HEK293 (cell line): ENCODE measurements at regions not wholly inside any gene's neighbourhood (a gene's known extent, or its start where the extent isn't known, plus 50 kb on each side); places are given as distances from the start of the nearest gene placed in this dataset.

Experiments used
- CTCF ChIA-PET: fragments of 350-600 bp; formaldehyde crosslinking; extraction: SDS; loops from one replicate; lab custom pipeline; 2021; ENCODE audit warnings: antibody characterized with exemption; lab: Yijun Ruan, JAX
- POLR2A ChIA-PET: fragments of 300-600 bp; formaldehyde crosslinking; extraction: SDS; loops from one replicate; lab custom pipeline; 2020; ENCODE audit warnings: antibody characterized with exemption, inconsistent platforms; lab: Yijun Ruan, JAX
- H3K27ac ChIP-seq: fragments of 200-500 bp; sonication (Bioruptor generic); 2 replicates; pipeline ENCODE4 v1.5.1; 2014; ENCODE audit warnings: low read depth, low read length, control low read depth, inconsistent platforms; ENCODE audit errors: extremely low read depth
- H3K36me3 ChIP-seq, 2 experiments: fragments of 200-500 bp in 1 of 2; sonication (Bioruptor generic) in 1 of 2; 1 replicate in 1 of 2; 2 replicates in 1 of 2; pipeline ENCODE4 v1.5.1; 2014 to 2017; ENCODE audit warnings: inconsistent platforms in 2 of 2, low read length in 2 of 2; ENCODE audit not compliant: control insufficient read depth in 2 of 2, insufficient read depth in 1 of 2
- H3K4me1 ChIP-seq: fragments of 200-500 bp; sonication (Bioruptor generic); 2 replicates; pipeline ENCODE4 v1.5.1; 2014; ENCODE audit warnings: mild to moderate bottlenecking, low read length, inconsistent platforms; ENCODE audit not compliant: control insufficient read depth, insufficient read depth
- H3K4me3 ChIP-seq: 2 replicates; pipeline ENCODE4 v1.5.1; 2011; ENCODE audit warnings: low read depth, mild to moderate bottlenecking, control low read depth, low read length, moderate library complexity
- H3K9me3 ChIP-seq: fragments of 200-500 bp; sonication (Bioruptor generic); 2 replicates; pipeline ENCODE4 v1.5.1; 2014; ENCODE audit warnings: low read depth, low read length, inconsistent platforms; ENCODE audit not compliant: control insufficient read depth, insufficient read depth
- GLIS2 ChIP-seq: fragments of 450-650 bp; formaldehyde crosslinking; IDR thresholded peaks from 2 replicates; pipeline ENCODE4 v1.5.1; 2016; ENCODE audit warnings: missing biosample characterization, missing genetic modification characterization
- KLF1 ChIP-seq: fragments of 450-650 bp; formaldehyde crosslinking; IDR thresholded peaks from 2 replicates; pipeline ENCODE4 v1.5.1; 2016; ENCODE audit warnings: missing biosample characterization, missing genetic modification characterization
- SALL2 ChIP-seq: fragments of 450-650 bp; formaldehyde crosslinking; IDR thresholded peaks from 2 replicates; pipeline ENCODE4 v1.5.0; 2017; ENCODE audit warnings: missing biosample characterization, mild to moderate bottlenecking, missing genetic modification characterization, borderline replicate concordance
- SCRT2 ChIP-seq: fragments of 450-650 bp; formaldehyde crosslinking; IDR thresholded peaks from 2 replicates; pipeline ENCODE4 v1.5.1; 2016; ENCODE audit warnings: missing biosample characterization, missing genetic modification characterization
- TRIM28 ChIP-seq: IDR thresholded peaks from 2 replicates; pipeline ENCODE4 v1.6.1; 2011; ENCODE audit warnings: low read length, control low read depth, borderline replicate concordance
- ZNF211 ChIP-seq: fragments of 450-650 bp; formaldehyde crosslinking; IDR thresholded peaks from 2 replicates; pipeline ENCODE4 v1.5.1; 2016; ENCODE audit warnings: low read depth, missing biosample characterization, missing genetic modification characterization
- ZNF223 ChIP-seq: fragments of 450-650 bp; formaldehyde crosslinking; IDR thresholded peaks from 2 replicates; pipeline ENCODE4 v1.5.1; 2016; ENCODE audit warnings: missing biosample characterization, missing genetic modification characterization
- ZNF274 ChIP-seq, 2 experiments: fragments of 200-500 bp in 1 of 2; fragments of 450-650 bp in 1 of 2; sonication (Bioruptor generic) in 1 of 2; formaldehyde crosslinking in 1 of 2; IDR thresholded peaks; 2 replicates each; pipeline versions ENCODE4 v1.5.1 to v1.6.1; 2014 to 2016; ENCODE audit warnings: borderline replicate concordance in 1 of 2, inconsistent platforms in 1 of 2, low read length in 1 of 2, missing biosample characterization in 1 of 2, missing genetic modification characterization in 1 of 2
- ZNF391 ChIP-seq: fragments of 450-650 bp; formaldehyde crosslinking; IDR thresholded peaks from 2 replicates; pipeline ENCODE4 v1.5.1; 2016; ENCODE audit warnings: low read depth, missing biosample characterization, missing genetic modification characterization, borderline replicate concordance
- ZNF433 ChIP-seq: fragments of 450-650 bp; formaldehyde crosslinking; IDR thresholded peaks from 2 replicates; pipeline ENCODE4 v1.5.1; 2016; ENCODE audit warnings: missing biosample characterization, missing genetic modification characterization, low read depth
- ZNF610 ChIP-seq: fragments of 450-650 bp; formaldehyde crosslinking; IDR thresholded peaks from 2 replicates; pipeline ENCODE4 v1.5.1; 2016; ENCODE audit warnings: missing biosample characterization, missing genetic modification characterization, borderline replicate concordance
- ZNF664 ChIP-seq: fragments of 450-650 bp; formaldehyde crosslinking; IDR thresholded peaks from 2 replicates; pipeline ENCODE4 v1.5.1; 2016; ENCODE audit warnings: missing biosample characterization, missing genetic modification characterization
- ZNF701 ChIP-seq: fragments of 450-650 bp; formaldehyde crosslinking; IDR thresholded peaks from 2 replicates; pipeline ENCODE4 v1.5.1; 2016; ENCODE audit warnings: missing biosample characterization, missing genetic modification characterization
- TF ChIP-seq, protein P1 (sequence below): fragments of 450-650 bp; formaldehyde crosslinking; IDR thresholded peaks from 2 replicates; pipeline ENCODE4 v1.5.1; 2016; ENCODE audit warnings: missing biosample characterization, missing genetic modification characterization
- TF ChIP-seq, protein P2 (sequence below): fragments of 450-650 bp; formaldehyde crosslinking; IDR thresholded peaks from 2 replicates; pipeline ENCODE4 v1.5.1; 2017; ENCODE audit warnings: missing biosample characterization, missing genetic modification characterization
- TF ChIP-seq, protein P3 (sequence below): fragments of 450-650 bp; IDR thresholded peaks from 2 replicates; pipeline ENCODE4 v1.5.1; 2018; ENCODE audit warnings: missing biosample characterization, mild to moderate bottlenecking, missing genetic modification characterization
- TF ChIP-seq, protein P4 (sequence below): fragments of 450-650 bp; formaldehyde crosslinking; IDR thresholded peaks from 2 replicates; pipeline ENCODE4 v1.5.1; 2016; ENCODE audit warnings: missing biosample characterization, missing genetic modification characterization
- TF ChIP-seq, protein P5 (sequence below): fragments of 450-650 bp; formaldehyde crosslinking; IDR thresholded peaks from 2 replicates; pipeline ENCODE4 v1.5.1; 2016; ENCODE audit warnings: missing biosample characterization, missing genetic modification characterization, low read depth
- TF ChIP-seq, protein P6 (sequence below): fragments of 450-650 bp; IDR thresholded peaks from 2 replicates; pipeline ENCODE4 v1.5.1; 2018; ENCODE audit warnings: missing biosample characterization, missing genetic modification characterization
- TF ChIP-seq, protein P7 (sequence below): IDR thresholded peaks from 2 replicates; pipeline ENCODE4 v1.6.1; 2011; ENCODE audit warnings: mild to moderate bottlenecking, low read depth, low read length, borderline replicate concordance
- TF ChIP-seq, protein P8 (sequence below): fragments of 450-650 bp; formaldehyde crosslinking; IDR thresholded peaks from 2 replicates; pipeline ENCODE4 v1.5.1; 2016; ENCODE audit warnings: missing biosample characterization, missing genetic modification characterization

DNA sequence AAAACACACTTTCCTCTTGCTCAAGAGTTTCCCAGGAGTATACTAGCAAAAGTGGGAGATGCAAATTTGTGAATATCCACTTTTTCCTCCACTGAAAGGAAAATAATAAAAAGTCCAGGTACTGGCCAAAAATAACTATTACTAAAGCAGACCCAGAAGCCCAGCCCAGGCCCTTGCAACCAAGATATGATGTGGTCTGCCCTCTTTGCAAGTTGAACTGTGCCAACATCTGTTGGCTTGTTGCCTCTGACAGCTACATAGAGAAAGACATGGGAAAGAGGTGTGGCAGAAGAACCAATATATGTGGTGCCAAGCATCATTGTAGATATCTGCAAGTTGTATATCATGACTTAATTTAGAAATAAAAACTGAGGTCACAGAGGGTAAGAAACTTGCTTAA, 78.4 kb upstream of the JAG1 start (continued):
- TF ChIP-seq TRIM28 (no peak), ZNF701 (tag by site-specific recombination) (no peak), ZNF433 (tag by site-specific recombination) (no peak), ZNF274 (IDR thresholded peaks at IDR 0.05; ENCODE audit: low read length) (no peak), ZNF274 (tag by site-specific recombination; IDR thresholded peaks at IDR 0.05; ENCODE audit: borderline replicate concordance) (no peak), ZNF223 (tag by site-specific recombination) (no peak)
- TF ChIP-seq, protein P1, sequence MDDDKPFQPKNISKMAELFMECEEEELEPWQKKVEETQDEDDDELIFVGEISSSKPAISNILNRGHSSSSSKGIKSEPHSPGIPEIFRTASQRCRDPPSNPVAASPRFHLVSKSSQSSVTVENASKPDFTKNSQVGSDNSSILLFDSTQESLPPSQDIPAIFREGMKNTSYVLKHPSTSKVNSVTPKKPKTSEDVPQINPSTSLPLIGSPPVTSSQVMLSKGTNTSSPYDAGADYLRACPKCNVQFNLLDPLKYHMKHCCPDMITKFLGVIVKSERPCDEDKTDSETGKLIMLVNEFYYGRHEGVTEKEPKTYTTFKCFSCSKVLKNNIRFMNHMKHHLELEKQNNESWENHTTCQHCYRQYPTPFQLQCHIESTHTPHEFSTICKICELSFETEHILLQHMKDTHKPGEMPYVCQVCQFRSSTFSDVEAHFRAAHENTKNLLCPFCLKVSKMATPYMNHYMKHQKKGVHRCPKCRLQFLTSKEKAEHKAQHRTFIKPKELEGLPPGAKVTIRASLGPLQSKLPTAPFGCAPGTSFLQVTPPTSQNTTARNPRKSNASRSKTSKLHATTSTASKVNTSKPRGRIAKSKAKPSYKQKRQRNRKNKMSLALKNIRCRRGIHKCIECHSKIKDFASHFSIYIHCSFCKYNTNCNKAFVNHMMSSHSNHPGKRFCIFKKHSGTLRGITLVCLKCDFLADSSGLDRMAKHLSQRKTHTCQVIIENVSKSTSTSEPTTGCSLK, result no peak

DNA sequence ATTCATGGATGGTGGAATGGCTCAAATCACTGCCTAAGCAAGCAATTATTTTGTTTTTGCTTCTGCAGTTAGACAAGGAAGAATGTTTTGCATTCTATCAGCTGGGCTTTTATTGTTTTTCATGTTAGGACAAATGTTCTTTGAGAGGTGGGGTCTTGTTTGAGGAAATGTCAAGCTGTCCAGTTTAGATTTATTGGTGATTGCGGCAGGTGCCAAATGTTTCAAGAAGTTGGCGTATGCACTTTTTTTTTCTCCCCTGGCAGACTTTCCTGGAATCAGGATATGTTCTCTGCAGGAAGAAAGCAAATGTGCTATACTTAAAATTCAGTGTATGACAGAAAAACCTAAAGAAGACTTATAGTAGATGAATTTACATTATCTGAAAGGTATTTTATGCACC, 81.0 kb upstream of the JAG1 start:
- H3K4me1 ChIP-seq, result no peaks in the 10 kb centered on the region
- H3K4me3 ChIP-seq, result no peak overlapping the region
- H3K27ac ChIP-seq, result no peak overlapping the region
- no peaks in the 10 kb centered on the region for H3K9me3 ChIP-seq
- CTCF ChIA-PET, result no interaction called here
- POLR2A ChIA-PET, result no interaction called here
- no peaks in the 10 kb centered on the region for H3K36me3 ChIP-seq
- TF ChIP-seq, protein P2, sequence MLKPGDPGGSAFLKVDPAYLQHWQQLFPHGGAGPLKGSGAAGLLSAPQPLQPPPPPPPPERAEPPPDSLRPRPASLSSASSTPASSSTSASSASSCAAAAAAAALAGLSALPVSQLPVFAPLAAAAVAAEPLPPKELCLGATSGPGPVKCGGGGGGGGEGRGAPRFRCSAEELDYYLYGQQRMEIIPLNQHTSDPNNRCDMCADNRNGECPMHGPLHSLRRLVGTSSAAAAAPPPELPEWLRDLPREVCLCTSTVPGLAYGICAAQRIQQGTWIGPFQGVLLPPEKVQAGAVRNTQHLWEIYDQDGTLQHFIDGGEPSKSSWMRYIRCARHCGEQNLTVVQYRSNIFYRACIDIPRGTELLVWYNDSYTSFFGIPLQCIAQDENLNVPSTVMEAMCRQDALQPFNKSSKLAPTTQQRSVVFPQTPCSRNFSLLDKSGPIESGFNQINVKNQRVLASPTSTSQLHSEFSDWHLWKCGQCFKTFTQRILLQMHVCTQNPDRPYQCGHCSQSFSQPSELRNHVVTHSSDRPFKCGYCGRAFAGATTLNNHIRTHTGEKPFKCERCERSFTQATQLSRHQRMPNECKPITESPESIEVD (tag by site-specific recombination), result no peak
- TF ChIP-seq SCRT2 (tag by site-specific recombination) (no peak), ZNF664 (tag by site-specific recombination) (no peak), ZNF610 (tag by site-specific recombination) (no peak), TRIM28 (no peak), ZNF211 (tag by site-specific recombination) (no peak), SALL2 (no peak), ZNF391 (tag by site-specific recombination) (no peak), KLF1 (no peak), GLIS2 (no peak)
- TF ChIP-seq, protein P3, sequence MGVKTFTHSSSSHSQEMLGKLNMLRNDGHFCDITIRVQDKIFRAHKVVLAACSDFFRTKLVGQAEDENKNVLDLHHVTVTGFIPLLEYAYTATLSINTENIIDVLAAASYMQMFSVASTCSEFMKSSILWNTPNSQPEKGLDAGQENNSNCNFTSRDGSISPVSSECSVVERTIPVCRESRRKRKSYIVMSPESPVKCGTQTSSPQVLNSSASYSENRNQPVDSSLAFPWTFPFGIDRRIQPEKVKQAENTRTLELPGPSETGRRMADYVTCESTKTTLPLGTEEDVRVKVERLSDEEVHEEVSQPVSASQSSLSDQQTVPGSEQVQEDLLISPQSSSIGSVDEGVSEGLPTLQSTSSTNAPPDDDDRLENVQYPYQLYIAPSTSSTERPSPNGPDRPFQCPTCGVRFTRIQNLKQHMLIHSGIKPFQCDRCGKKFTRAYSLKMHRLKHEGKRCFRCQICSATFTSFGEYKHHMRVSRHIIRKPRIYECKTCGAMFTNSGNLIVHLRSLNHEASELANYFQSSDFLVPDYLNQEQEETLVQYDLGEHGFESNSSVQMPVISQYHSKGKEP (tag by site-specific recombination), result no peak
- TF ChIP-seq, protein P4, sequence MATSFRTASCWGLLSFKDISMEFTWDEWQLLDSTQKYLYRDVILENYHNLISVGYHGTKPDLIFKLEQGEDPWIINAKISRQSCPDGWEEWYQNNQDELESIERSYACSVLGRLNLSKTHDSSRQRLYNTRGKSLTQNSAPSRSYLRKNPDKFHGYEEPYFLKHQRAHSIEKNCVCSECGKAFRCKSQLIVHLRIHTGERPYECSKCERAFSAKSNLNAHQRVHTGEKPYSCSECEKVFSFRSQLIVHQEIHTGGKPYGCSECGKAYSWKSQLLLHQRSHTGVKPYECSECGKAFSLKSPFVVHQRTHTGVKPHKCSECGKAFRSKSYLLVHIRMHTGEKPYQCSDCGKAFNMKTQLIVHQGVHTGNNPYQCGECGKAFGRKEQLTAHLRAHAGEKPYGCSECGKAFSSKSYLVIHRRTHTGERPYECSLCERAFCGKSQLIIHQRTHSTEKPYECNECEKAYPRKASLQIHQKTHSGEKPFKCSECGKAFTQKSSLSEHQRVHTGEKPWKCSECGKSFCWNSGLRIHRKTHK (tag by site-specific recombination), result no peak
- TF ChIP-seq, protein P5, sequence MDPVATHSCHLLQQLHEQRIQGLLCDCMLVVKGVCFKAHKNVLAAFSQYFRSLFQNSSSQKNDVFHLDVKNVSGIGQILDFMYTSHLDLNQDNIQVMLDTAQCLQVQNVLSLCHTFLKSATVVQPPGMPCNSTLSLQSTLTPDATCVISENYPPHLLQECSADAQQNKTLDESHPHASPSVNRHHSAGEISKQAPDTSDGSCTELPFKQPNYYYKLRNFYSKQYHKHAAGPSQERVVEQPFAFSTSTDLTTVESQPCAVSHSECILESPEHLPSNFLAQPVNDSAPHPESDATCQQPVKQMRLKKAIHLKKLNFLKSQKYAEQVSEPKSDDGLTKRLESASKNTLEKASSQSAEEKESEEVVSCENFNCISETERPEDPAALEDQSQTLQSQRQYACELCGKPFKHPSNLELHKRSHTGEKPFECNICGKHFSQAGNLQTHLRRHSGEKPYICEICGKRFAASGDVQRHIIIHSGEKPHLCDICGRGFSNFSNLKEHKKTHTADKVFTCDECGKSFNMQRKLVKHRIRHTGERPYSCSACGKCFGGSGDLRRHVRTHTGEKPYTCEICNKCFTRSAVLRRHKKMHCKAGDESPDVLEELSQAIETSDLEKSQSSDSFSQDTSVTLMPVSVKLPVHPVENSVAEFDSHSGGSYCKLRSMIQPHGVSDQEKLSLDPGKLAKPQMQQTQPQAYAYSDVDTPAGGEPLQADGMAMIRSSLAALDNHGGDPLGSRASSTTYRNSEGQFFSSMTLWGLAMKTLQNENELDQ (tag by site-specific recombination), result no peak
- TF ChIP-seq, protein P6, sequence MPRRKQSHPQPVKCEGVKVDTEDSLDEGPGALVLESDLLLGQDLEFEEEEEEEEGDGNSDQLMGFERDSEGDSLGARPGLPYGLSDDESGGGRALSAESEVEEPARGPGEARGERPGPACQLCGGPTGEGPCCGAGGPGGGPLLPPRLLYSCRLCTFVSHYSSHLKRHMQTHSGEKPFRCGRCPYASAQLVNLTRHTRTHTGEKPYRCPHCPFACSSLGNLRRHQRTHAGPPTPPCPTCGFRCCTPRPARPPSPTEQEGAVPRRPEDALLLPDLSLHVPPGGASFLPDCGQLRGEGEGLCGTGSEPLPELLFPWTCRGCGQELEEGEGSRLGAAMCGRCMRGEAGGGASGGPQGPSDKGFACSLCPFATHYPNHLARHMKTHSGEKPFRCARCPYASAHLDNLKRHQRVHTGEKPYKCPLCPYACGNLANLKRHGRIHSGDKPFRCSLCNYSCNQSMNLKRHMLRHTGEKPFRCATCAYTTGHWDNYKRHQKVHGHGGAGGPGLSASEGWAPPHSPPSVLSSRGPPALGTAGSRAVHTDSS (tag by site-specific recombination), result no peak
- TF ChIP-seq, protein P7, sequence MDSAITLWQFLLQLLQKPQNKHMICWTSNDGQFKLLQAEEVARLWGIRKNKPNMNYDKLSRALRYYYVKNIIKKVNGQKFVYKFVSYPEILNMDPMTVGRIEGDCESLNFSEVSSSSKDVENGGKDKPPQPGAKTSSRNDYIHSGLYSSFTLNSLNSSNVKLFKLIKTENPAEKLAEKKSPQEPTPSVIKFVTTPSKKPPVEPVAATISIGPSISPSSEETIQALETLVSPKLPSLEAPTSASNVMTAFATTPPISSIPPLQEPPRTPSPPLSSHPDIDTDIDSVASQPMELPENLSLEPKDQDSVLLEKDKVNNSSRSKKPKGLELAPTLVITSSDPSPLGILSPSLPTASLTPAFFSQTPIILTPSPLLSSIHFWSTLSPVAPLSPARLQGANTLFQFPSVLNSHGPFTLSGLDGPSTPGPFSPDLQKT, result no peak
- TF ChIP-seq, protein P8, sequence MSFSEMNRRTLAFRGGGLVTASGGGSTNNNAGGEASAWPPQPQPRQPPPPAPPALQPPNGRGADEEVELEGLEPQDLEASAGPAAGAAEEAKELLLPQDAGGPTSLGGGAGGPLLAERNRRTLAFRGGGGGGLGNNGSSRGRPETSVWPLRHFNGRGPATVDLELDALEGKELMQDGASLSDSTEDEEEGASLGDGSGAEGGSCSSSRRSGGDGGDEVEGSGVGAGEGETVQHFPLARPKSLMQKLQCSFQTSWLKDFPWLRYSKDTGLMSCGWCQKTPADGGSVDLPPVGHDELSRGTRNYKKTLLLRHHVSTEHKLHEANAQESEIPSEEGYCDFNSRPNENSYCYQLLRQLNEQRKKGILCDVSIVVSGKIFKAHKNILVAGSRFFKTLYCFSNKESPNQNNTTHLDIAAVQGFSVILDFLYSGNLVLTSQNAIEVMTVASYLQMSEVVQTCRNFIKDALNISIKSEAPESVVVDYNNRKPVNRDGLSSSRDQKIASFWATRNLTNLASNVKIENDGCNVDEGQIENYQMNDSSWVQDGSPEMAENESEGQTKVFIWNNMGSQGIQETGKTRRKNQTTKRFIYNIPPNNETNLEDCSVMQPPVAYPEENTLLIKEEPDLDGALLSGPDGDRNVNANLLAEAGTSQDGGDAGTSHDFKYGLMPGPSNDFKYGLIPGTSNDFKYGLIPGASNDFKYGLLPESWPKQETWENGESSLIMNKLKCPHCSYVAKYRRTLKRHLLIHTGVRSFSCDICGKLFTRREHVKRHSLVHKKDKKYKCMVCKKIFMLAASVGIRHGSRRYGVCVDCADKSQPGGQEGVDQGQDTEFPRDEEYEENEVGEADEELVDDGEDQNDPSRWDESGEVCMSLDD (tag by site-specific recombination), result no peak
